HepG2 (cell line): ENCODE measurements at regions not wholly inside any gene's neighbourhood (a gene's known extent, or its start where the extent isn't known, plus 50 kb on each side); places are given as distances from the start of the nearest gene placed in this dataset.

ENCODE experiments used
- ATAC-seq: fragments of 200-7000 bp; cut with Tn5 transposase; 3 replicates; pipeline ENCODE4 v1.9.1; 2020; ENCODE audit warnings: mild to moderate bottlenecking, moderate library complexity
- BruUV-seq: library from RNA; stranded (reverse); fragments of 400-500 nt; replicated peaks from 2 replicates; lab custom pipeline; 2021; lab: Mats Ljungman, UMichigan
- CTCF ChIA-PET: fragments of 300-600 bp; formaldehyde crosslinking; extraction: SDS; loops from one replicate; lab custom pipeline; 2021; ENCODE audit warnings: low total read pairs, inconsistent platforms, low intra/inter-chr PET ratio; lab: Yijun Ruan, JAX
- POLR2A ChIA-PET: fragments of 350-600 bp; sonication (Branson Sonifier 250); formaldehyde crosslinking; loops from one replicate; lab custom pipeline; 2020; ENCODE audit warnings: antibody characterized with exemption, inconsistent platforms; lab: Yijun Ruan, JAX
- DNase-seq: peaks from one replicate; pipeline ENCODE4 v3.0.0-alpha.2; 2015; ENCODE audit warnings: low spot score
- FAIRE-seq: peaks from 3 replicates; lab custom pipeline; 2011; peaks lifted over from hg19 to GRCh38; lab: Jason Lieb, UNC
- H2AFZ ChIP-seq: one replicate; pipeline ENCODE4 v1.6.1; 2011; ENCODE audit warnings: low read length, inconsistent platforms
- H3K27ac ChIP-seq: fragments of 300-600 bp; 3 replicates; pipeline ENCODE4 v1.8.0; 2011; ENCODE audit warnings: mixed run types, mild to moderate bottlenecking, mixed read lengths, low read length, inconsistent platforms; ENCODE audit not compliant: insufficient read depth; ENCODE audit errors: extremely low read length
- H3K27me3 ChIP-seq, 2 experiments: fragments of 200-600 bp in 1 of 2; 2 replicates in 1 of 2; 3 replicates in 1 of 2; pipeline versions ENCODE4 v1.6.0 to v1.8.0; 2011; ENCODE audit warnings: low read length in 2 of 2, mild to moderate bottlenecking in 2 of 2, moderate library complexity in 2 of 2, inconsistent platforms in 1 of 2; ENCODE audit not compliant: insufficient read depth in 2 of 2, control insufficient read depth in 1 of 2
- H3K36me3 ChIP-seq, 2 experiments: fragments of 200-600 bp in 1 of 2; replicated peaks in 1 of 2; 2 replicates in 1 of 2; 3 replicates in 1 of 2; pipeline versions ENCODE4 v1.5.1 to v1.8.0; 2011; ENCODE audit warnings: low read length in 2 of 2, inconsistent platforms in 1 of 2; ENCODE audit not compliant: insufficient read depth in 2 of 2, control insufficient read depth in 1 of 2
- H3K4me1 ChIP-seq: 2 replicates; pipeline ENCODE4 v1.5.1; 2012; ENCODE audit warnings: low read length, inconsistent platforms; ENCODE audit not compliant: insufficient read depth
- H3K4me2 ChIP-seq: 2 replicates; pipeline ENCODE4 v1.6.0; 2011; ENCODE audit warnings: low read depth, low read length, inconsistent platforms
- H3K4me3 ChIP-seq, 3 experiments: fragments of 200-600 bp in 1 of 3; sonication (generic), shearing (Covaris generic) in 1 of 3; replicated peaks in 1 of 3; 2 replicates each; pipeline ENCODE4 v1.5.1; 2011 to 2016; ENCODE audit warnings: low read length in 3 of 3, inconsistent platforms in 2 of 3, low read depth in 2 of 3, mild to moderate bottlenecking in 2 of 3, control low read depth in 1 of 3, mixed read lengths in 1 of 3; ENCODE audit not compliant: insufficient read depth in 1 of 3
- H3K79me2 ChIP-seq: one replicate; pipeline ENCODE4 v1.6.1; 2011; ENCODE audit warnings: low read length, inconsistent platforms; ENCODE audit not compliant: insufficient read depth
- H3K9ac ChIP-seq: 2 replicates; pipeline ENCODE4 v1.6.0; 2011; ENCODE audit warnings: mild to moderate bottlenecking, low read depth, low read length, inconsistent platforms; ENCODE audit not compliant: insufficient read depth
- H3K9me3 ChIP-seq: 2 replicates; pipeline ENCODE4 v1.5.1; 2012; ENCODE audit warnings: mild to moderate bottlenecking, low read length
- H4K20me1 ChIP-seq: 2 replicates; pipeline ENCODE4 v1.6.0; 2011; ENCODE audit warnings: inconsistent platforms, mild to moderate bottlenecking, low read length, moderate library complexity; ENCODE audit not compliant: insufficient read depth
- FOXA3 ChIP-seq: IDR thresholded peaks from 2 replicates; pipeline ENCODE4 v1.6.1; 2016; ENCODE audit warnings: missing genetic modification reagents, missing compliant biosample characterization
- NFKBIZ ChIP-seq: IDR thresholded peaks from 2 replicates; pipeline ENCODE4 v1.6.1; 2018; ENCODE audit warnings: missing genetic modification reagents, missing compliant biosample characterization
- PPARG ChIP-seq: conservative IDR thresholded peaks from 2 replicates; pipeline ENCODE4 v1.6.1; 2016; ENCODE audit warnings: missing biosample characterization, missing genetic modification reagents
- RFX1 ChIP-seq: fragments of 450-650 bp; IDR thresholded peaks from 2 replicates; pipeline ENCODE4 v1.6.1; 2017
- YY1 ChIP-seq: IDR thresholded peaks from 2 replicates; pipeline ENCODE4 v1.6.1; 2011; ENCODE audit warnings: low read length, low read depth, moderate library complexity, mild to moderate bottlenecking; ENCODE audit not compliant: insufficient read depth, insufficient replicate concordance
- ZNF253 ChIP-seq: sonication (generic); formaldehyde crosslinking; IDR thresholded peaks from 2 replicates; pipeline ENCODE4 v1.8.0; 2022; ENCODE audit warnings: mild to moderate bottlenecking, missing genetic modification reagents, borderline replicate concordance
- ZNF296 ChIP-seq: sonication (generic); formaldehyde crosslinking; conservative IDR thresholded peaks from 2 replicates; pipeline ENCODE4 v1.5.0; 2020; ENCODE audit warnings: mild to moderate bottlenecking, missing genetic modification reagents
- ZNF430 ChIP-seq: sonication (generic); formaldehyde crosslinking; IDR thresholded peaks from 2 replicates; pipeline ENCODE4 v1.9.0; 2021; ENCODE audit warnings: mild to moderate bottlenecking, missing genetic modification reagents
- ZNF562 ChIP-seq: sonication (generic); formaldehyde crosslinking; IDR thresholded peaks from 2 replicates; pipeline ENCODE4 v1.8.0; 2022; ENCODE audit warnings: missing genetic modification reagents, borderline replicate concordance
- ZNF652 ChIP-seq: IDR thresholded peaks from 2 replicates; pipeline ENCODE4 v1.6.1; 2016; ENCODE audit warnings: low read depth, borderline replicate concordance
- ZNF670 ChIP-seq: sonication (generic); formaldehyde crosslinking; IDR thresholded peaks from 2 replicates; pipeline ENCODE4 v1.8.0; 2022; ENCODE audit warnings: mild to moderate bottlenecking, missing genetic modification reagents, borderline replicate concordance
- WGBS: methylation state at CpG from one replicate; pipeline ENCODE4 v1.1.6; 2017; ENCODE audit warnings: low lambda C conversion rate; 5-methylcytosine and 5-hydroxymethylcytosine counted together
- in situ Hi-C: cut with HindIII; loops from 2 replicates; pipeline ENCODE4 v1.10.0; 2017; ENCODE audit warnings: low pct_unique_long_range_greater_than_20kb; ENCODE audit not compliant: extremely low pct_ligation_motif_present
- intact Hi-C: fragments of 100-400 bp; cut with micrococcal nuclease; formaldehyde crosslinking; loops from one replicate; pipeline ENCODE4 v1.10.0; 2022; ENCODE audit not compliant: unreplicated experiment
- TF ChIP-seq, protein P1 (sequence below): sonication (generic); formaldehyde crosslinking; IDR thresholded peaks from 2 replicates; pipeline ENCODE4 v1.8.1; 2022; ENCODE audit warnings: low read depth, mild to moderate bottlenecking, missing genetic modification reagents
- TF ChIP-seq, protein P2 (sequence below): sonication (generic); formaldehyde crosslinking; IDR thresholded peaks from 2 replicates; pipeline ENCODE4 v1.8.0; 2022; ENCODE audit warnings: mild to moderate bottlenecking, missing genetic modification reagents
- TF ChIP-seq, protein P3 (sequence below): sonication (generic); formaldehyde crosslinking; IDR thresholded peaks from 2 replicates; pipeline ENCODE4 v1.5.1; 2020; ENCODE audit warnings: missing genetic modification reagents, mild to moderate bottlenecking, borderline replicate concordance

- TF ChIP-seq, protein P1, sequence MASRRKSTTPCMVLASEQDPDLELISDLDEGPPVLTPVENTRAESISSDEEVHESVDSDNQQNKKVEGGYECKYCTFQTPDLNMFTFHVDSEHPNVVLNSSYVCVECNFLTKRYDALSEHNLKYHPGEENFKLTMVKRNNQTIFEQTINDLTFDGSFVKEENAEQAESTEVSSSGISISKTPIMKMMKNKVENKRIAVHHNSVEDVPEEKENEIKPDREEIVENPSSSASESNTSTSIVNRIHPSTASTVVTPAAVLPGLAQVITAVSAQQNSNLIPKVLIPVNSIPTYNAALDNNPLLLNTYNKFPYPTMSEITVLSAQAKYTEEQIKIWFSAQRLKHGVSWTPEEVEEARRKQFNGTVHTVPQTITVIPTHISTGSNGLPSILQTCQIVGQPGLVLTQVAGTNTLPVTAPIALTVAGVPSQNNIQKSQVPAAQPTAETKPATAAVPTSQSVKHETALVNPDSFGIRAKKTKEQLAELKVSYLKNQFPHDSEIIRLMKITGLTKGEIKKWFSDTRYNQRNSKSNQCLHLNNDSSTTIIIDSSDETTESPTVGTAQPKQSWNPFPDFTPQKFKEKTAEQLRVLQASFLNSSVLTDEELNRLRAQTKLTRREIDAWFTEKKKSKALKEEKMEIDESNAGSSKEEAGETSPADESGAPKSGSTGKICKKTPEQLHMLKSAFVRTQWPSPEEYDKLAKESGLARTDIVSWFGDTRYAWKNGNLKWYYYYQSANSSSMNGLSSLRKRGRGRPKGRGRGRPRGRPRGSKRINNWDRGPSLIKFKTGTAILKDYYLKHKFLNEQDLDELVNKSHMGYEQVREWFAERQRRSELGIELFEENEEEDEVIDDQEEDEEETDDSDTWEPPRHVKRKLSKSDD, result no peak
- TF ChIP-seq ZNF296 (no peak), YY1 (no peak), PPARG (CRISPR knock-in tag) (no peak), FOXA3 (no peak)
These were observed 110.7 kb upstream of the E2F8 start (continued) for GRCh38 chr11:19351426-19351825.

- intact Hi-C loops (no loop called here), in situ Hi-C loops (no loop called here)
- TF ChIP-seq, protein P2, sequence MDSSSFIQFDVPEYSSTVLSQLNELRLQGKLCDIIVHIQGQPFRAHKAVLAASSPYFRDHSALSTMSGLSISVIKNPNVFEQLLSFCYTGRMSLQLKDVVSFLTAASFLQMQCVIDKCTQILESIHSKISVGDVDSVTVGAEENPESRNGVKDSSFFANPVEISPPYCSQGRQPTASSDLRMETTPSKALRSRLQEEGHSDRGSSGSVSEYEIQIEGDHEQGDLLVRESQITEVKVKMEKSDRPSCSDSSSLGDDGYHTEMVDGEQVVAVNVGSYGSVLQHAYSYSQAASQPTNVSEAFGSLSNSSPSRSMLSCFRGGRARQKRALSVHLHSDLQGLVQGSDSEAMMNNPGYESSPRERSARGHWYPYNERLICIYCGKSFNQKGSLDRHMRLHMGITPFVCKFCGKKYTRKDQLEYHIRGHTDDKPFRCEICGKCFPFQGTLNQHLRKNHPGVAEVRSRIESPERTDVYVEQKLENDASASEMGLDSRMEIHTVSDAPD (CRISPR knock-in tag), result no peak
- TF ChIP-seq ZNF562 (CRISPR knock-in tag) (no peak), ZNF430 (CRISPR knock-in tag) (no peak), NFKBIZ (no peak), RFX1 (no peak), ZNF652 (no peak), ZNF670 (no peak), ZNF253 (CRISPR knock-in tag) (no peak)
- TF ChIP-seq, protein P3, sequence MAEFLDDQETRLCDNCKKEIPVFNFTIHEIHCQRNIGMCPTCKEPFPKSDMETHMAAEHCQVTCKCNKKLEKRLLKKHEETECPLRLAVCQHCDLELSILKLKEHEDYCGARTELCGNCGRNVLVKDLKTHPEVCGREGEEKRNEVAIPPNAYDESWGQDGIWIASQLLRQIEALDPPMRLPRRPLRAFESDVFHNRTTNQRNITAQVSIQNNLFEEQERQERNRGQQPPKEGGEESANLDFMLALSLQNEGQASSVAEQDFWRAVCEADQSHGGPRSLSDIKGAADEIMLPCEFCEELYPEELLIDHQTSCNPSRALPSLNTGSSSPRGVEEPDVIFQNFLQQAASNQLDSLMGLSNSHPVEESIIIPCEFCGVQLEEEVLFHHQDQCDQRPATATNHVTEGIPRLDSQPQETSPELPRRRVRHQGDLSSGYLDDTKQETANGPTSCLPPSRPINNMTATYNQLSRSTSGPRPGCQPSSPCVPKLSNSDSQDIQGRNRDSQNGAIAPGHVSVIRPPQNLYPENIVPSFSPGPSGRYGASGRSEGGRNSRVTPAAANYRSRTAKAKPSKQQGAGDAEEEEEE (CRISPR knock-in tag), result no peak
- POLR2A ChIA-PET, result no interaction called here
- BruUV-seq, result no TSS peak
- Histone ChIP-seq H3K9me3 (no peaks in the 10 kb centered on the region), H3K36me3 (no peaks in the 10 kb centered on the region), H2AFZ (no peak overlapping the region), H3K27me3 (peaks cover 2 to 30% of the 10 kb centered on the region in 2 experiments; a peak in 3 of 5 replicates), H3K4me2 (no peak overlapping the region), H3K79me2 (no peaks in the 10 kb centered on the region), H3K4me3 (no peak overlapping the region), H3K4me1 (no peaks in the 10 kb centered on the region), H3K9ac (no peak overlapping the region), H3K27ac (no peak overlapping the region), H4K20me1 (no peaks in the 10 kb centered on the region)
- CTCF ChIA-PET, result no interaction called here
- DNase-seq, result no peak
- no peak for FAIRE-seq
- 60% methylated on average over 11 of the region's 11 CpGs for WGBS
- no peak for ATAC-seq
These were observed 109.4 kb upstream of the E2F8 start for GRCh38 chr11:19350160-19350559.
